HG03460 (cell line): ENCODE measurements at regions not wholly inside any gene's neighbourhood (a gene's known extent, or its start where the extent isn't known, plus 50 kb on each side); places are given as distances from the start of the nearest gene placed in this dataset.

ENCODE experiments used
- ATAC-seq: cut with Tn5 transposase; IDR thresholded peaks from one replicate; pipeline ENCODE4 v1.9.1; 2021; ENCODE audit not compliant: unreplicated experiment

- no peak for ATAC-seq
Observed at GRCh38 chr3:98969295-98969694, 67.8 kb upstream of the DCBLD2 start.

- ATAC-seq: no peak
Observed at GRCh38 chr3:98968824-98969223, 67.3 kb upstream of the DCBLD2 start.

GRCh38 chr3:98968347-98968746, 66.9 kb upstream of the DCBLD2 start:
- ATAC-seq: no peak

GRCh38 chr3:98967758-98968157, 66.3 kb upstream of the DCBLD2 start:
- ATAC-seq: no peak

- ATAC-seq: no peak
Observed at GRCh38 chr3:98966862-98967546, 65.5 kb upstream of the DCBLD2 start.

GRCh38 chr3:98966434-98966833, 64.9 kb upstream of the DCBLD2 start:
- no peak for ATAC-seq

- ATAC-seq: no peak
Observed at GRCh38 chr3:98964784-98965183, 63.3 kb upstream of the DCBLD2 start.

- no peak for ATAC-seq
Observed at GRCh38 chr3:98963546-98963945, 62.1 kb upstream of the DCBLD2 start.

GRCh38 chr3:98962951-98963350, 61.5 kb upstream of the DCBLD2 start:
- no peak for ATAC-seq

GRCh38 chr3:98962189-98962930, 60.9 kb upstream of the DCBLD2 start:
- ATAC-seq: no peak

- ATAC-seq: no peak
Observed at GRCh38 chr3:98961161-98962155, 60.0 kb upstream of the DCBLD2 start.

GRCh38 chr3:98957681-98958080, 56.2 kb upstream of the DCBLD2 start:
- ATAC-seq: no peak

GRCh38 chr3:98956008-98956407, 54.5 kb upstream of the DCBLD2 start:
- no peak for ATAC-seq

GRCh38 chr3:98954791-98955604, 53.5 kb upstream of the DCBLD2 start:
- ATAC-seq: no peak

GRCh38 chr3:98954242-98954641, 52.7 kb upstream of the DCBLD2 start:
- ATAC-seq: no peak

GRCh38 chr3:98952404-98952803, 50.9 kb upstream of the DCBLD2 start:
- no peak for ATAC-seq
